Stimulated activated effector memory CD8-positive, alpha-beta T cell treated with anti-CD3 and anti-CD28 coated beads, Interleukin-12 subunit alpha, Interleukin-12 subunit beta, amount 100 ng/mL, for 72 hours (primary cell): ENCODE measurements at regions not wholly inside any gene's neighbourhood (a gene's known extent, or its start where the extent isn't known, plus 50 kb on each side); places are given as distances from the start of the nearest gene placed in this dataset.
"Not testable (repeated sequence)": the region's sequence is repeated elsewhere in the genome, so short reads cannot be mapped to it uniquely, and the experiment has no call there.

Source experiments
- ATAC-seq: fragments of 150-1000 bp; cut with Tn5 transposase; 2 replicates; pipeline ENCODE4 v1.10.0; 2021
- DNase-seq, 2 donors: peaks; one replicate each; pipeline ENCODE4 v3.0.0; 2021 to 2022; ENCODE audit warnings: low spot score in 2 of 2
- H3K27ac Mint-ChIP-seq: one replicate; pipeline ENCODE4 v1.8.0; 2022; ENCODE audit warnings: mild to moderate bottlenecking, mixed read lengths
- H3K36me3 Mint-ChIP-seq: one replicate; pipeline ENCODE4 v1.8.0; 2022; ENCODE audit warnings: mild to moderate bottlenecking, mixed read lengths
- H3K4me1 Mint-ChIP-seq: one replicate; pipeline ENCODE4 v1.8.0; 2022; ENCODE audit warnings: mixed read lengths
- H3K4me3 Mint-ChIP-seq: one replicate; pipeline ENCODE4 v1.8.0; 2022; ENCODE audit warnings: mild to moderate bottlenecking, mixed read lengths
- H3K9me3 Mint-ChIP-seq: one replicate; pipeline ENCODE4 v1.8.0; 2022; ENCODE audit warnings: mixed read lengths

GRCh38 chr11:81602508-81602907 lies 1131.2 kb downstream of the FAM181B start:
- no peaks in the 10 kb centered on the region for H3K36me3 Mint-ChIP-seq
- no peaks in the 10 kb centered on the region for H3K4me1 Mint-ChIP-seq
- H3K9me3 Mint-ChIP-seq = peaks cover 10% of the 10 kb centered on the region
- no peak overlapping the region for H3K27ac Mint-ChIP-seq
- no peak overlapping the region for H3K4me3 Mint-ChIP-seq
- no peak for DNase-seq
- no peak for ATAC-seq

DNA sequence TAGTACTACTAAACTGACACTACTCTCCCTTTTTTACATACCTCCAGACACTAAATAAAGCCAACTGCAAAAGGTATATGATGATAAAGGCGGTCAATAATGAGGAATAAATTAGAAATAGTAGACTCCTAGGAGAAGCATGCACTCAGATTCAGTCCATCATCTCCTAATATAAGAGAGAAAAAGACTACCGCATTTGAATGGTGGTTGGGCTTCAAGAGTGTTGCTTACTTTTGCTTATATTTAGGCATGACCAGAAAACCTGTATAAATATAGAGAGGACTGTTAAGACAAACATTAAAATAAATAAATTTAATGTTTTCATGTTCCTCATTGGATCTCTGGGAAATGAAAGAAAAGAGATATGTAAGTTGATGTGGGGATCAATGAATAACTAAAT lies 1137.0 kb downstream of the FAM181B start:
- H3K4me1 Mint-ChIP-seq = no peaks in the 10 kb centered on the region

GRCh38 chr11:81585390-81585933 lies 1148.2 kb downstream of the FAM181B start:
- no peak for DNase-seq
- Mint-ChIP-seq H3K4me3 (no peak overlapping the region), H3K27ac (no peak overlapping the region), H3K4me1 (no peaks in the 10 kb centered on the region), H3K36me3 (no peaks in the 10 kb centered on the region), H3K9me3 (peaks cover 5% of the 10 kb centered on the region)
- ATAC-seq = no peak

More for the DNA sequence above, 1137.0 kb downstream of the FAM181B start:
- ATAC-seq (no peak), DNase-seq (no peak)
- peaks cover 8% of the 10 kb centered on the region for H3K9me3 Mint-ChIP-seq
- H3K36me3 Mint-ChIP-seq = no peaks in the 10 kb centered on the region
- no peak overlapping the region for H3K4me3 Mint-ChIP-seq
- H3K27ac Mint-ChIP-seq = no peak overlapping the region

- ATAC-seq (no peak), DNase-seq (no peak)
- Mint-ChIP-seq H3K9me3 (no peaks in the 10 kb centered on the region), H3K4me1 (no peaks in the 10 kb centered on the region), H3K36me3 (no peaks in the 10 kb centered on the region), H3K4me3 (no peak overlapping the region), H3K27ac (no peak overlapping the region)
Measured at GRCh38 chr11:81579339-81579738, 1154.3 kb downstream of the FAM181B start.

DNA sequence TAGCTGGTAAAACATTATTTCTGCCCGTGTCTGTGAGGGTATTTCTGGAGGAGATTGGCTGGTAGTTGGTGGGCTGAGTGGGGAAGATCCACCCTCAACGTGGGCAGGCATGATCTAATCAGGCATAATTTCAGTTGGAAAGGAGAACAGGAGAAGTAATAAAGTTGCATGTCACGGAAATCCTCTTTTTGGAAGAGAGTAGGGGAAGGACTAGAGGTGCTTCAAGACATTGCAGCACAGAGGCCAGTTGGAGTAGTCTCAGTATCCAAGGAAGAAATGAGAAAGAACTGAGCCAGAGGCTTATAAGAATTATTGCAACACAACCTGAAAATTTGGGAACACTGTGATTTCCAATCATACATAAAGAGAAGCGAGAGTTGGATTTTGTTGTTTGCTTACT lies 1155.1 kb downstream of the FAM181B start:
- no peaks in the 10 kb centered on the region for H3K9me3 Mint-ChIP-seq
- H3K36me3 Mint-ChIP-seq = no peaks in the 10 kb centered on the region
- H3K27ac Mint-ChIP-seq = no peak overlapping the region
- H3K4me1 Mint-ChIP-seq = no peaks in the 10 kb centered on the region
- no peak for DNase-seq
- no peak for ATAC-seq
- H3K4me3 Mint-ChIP-seq = no peak overlapping the region

GRCh38 chr11:81574301-81574700 lies 1159.4 kb downstream of the FAM181B start:
- no peaks in the 10 kb centered on the region for H3K36me3 Mint-ChIP-seq
- H3K27ac Mint-ChIP-seq = no peak overlapping the region
- no peaks in the 10 kb centered on the region for H3K4me1 Mint-ChIP-seq
- no peaks in the 10 kb centered on the region for H3K9me3 Mint-ChIP-seq
- DNase-seq (no peak), ATAC-seq (no peak)
- no peak overlapping the region for H3K4me3 Mint-ChIP-seq

DNA sequence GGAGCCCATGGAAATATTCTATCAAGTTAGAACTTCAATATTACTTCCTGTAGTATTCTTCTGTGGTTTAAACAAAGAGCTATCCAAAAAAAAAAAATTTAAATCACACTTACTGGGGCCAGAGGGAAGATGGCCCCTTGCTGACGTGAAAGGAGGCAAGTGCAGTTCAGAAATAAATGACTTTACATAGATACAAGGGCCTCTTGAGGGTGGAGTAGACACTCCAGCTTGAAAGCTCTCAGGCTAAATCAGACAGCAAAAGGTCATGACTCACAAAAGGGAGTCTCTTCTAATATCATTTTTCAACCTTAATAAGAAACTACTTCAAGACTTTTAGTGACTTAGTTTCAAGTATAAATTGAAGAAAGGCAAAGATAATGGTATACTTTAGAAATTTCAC lies 1160.3 kb downstream of the FAM181B start:
- ATAC-seq = no peak
- DNase-seq = no peak
- no peaks in the 10 kb centered on the region for H3K9me3 Mint-ChIP-seq
- H3K36me3 Mint-ChIP-seq = no peaks in the 10 kb centered on the region
- no peak overlapping the region for H3K27ac Mint-ChIP-seq
- no peaks in the 10 kb centered on the region for H3K4me1 Mint-ChIP-seq
- no peak overlapping the region for H3K4me3 Mint-ChIP-seq

DNA sequence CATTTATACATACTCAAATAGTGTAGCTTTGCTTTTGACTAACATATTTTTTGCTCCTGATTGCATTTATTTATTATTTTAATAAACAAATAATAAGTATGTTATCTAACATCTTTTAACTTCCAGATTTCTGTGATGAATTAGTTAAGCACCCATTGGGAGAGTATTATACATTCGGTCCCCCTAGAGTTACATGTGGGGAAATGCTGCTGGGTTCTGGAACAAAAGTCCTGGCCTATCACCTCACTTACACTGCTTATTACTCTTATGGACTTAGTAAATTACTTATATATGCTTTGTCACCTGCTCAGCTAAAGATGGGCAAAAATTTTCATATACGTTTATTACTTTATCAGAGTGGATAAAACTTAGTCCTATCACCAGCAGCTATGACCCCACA lies 1163.0 kb downstream of the FAM181B start:
- Mint-ChIP-seq H3K27ac (no peak overlapping the region), H3K36me3 (no peaks in the 10 kb centered on the region), H3K9me3 (no peaks in the 10 kb centered on the region), H3K4me3 (no peak overlapping the region), H3K4me1 (no peaks in the 10 kb centered on the region)
- no peak for DNase-seq
- ATAC-seq = no peak

DNA sequence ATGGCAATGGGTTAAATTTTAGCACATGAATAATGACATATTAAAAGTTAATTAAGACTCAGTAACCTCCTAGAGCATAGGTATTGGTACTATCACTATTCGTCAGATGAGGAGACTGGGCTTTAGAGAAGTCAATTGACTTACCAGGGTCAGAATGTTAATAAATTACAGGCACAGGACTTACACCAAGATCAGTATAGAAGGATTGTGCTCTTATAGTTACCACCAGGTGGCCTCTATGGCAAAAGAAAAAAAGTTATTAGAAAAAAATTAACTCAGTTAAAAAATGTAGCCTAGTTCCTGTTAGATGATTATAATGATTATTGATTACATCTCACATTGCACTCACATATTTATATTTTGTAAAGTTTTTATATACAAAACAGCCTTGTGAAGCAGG lies 1163.7 kb downstream of the FAM181B start:
- H3K4me3 Mint-ChIP-seq = no peak overlapping the region
- H3K4me1 Mint-ChIP-seq = no peaks in the 10 kb centered on the region
- ATAC-seq = no peak
- H3K27ac Mint-ChIP-seq = no peak overlapping the region
- peaks cover 6% of the 10 kb centered on the region for H3K9me3 Mint-ChIP-seq
- DNase-seq = no peak
- no peaks in the 10 kb centered on the region for H3K36me3 Mint-ChIP-seq

- ATAC-seq (no peak), DNase-seq (no peak)
- H3K4me1 Mint-ChIP-seq = no peaks in the 10 kb centered on the region
- no peak overlapping the region for H3K27ac Mint-ChIP-seq
- H3K4me3 Mint-ChIP-seq = no peak overlapping the region
- no peaks in the 10 kb centered on the region for H3K36me3 Mint-ChIP-seq
- H3K9me3 Mint-ChIP-seq = peaks cover 6% of the 10 kb centered on the region
Measured at GRCh38 chr11:81568918-81569317, 1164.7 kb downstream of the FAM181B start.

GRCh38 chr11:81548123-81548522 lies 1185.5 kb downstream of the FAM181B start:
- no peaks in the 10 kb centered on the region for H3K4me1 Mint-ChIP-seq
- ATAC-seq (peak; percentile 11), DNase-seq (no peak)
- H3K27ac Mint-ChIP-seq = no peak overlapping the region
- no peaks in the 10 kb centered on the region for H3K36me3 Mint-ChIP-seq
- H3K4me3 Mint-ChIP-seq = no peak overlapping the region
- peaks cover 4% of the 10 kb centered on the region for H3K9me3 Mint-ChIP-seq

DNA sequence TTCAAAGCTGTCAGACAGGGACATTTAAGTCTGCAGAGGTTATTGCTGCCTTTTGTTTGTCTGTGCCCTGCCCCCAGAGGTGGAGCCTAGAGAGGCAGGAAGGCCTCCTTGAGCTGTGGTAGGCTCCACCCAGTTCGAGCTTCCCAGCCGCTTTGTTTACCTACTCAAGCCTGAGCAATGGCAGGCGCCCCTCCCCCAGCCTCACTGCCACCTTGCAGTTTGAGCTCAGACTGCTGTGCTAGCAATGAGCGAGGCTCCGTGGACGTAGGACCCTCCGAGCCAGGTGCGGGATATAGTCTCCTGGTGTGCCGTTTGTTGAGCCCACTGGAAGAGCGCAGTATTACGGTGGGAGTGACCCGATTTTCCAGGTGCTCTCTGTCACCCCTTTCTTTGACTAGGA lies 1193.9 kb downstream of the FAM181B start:
- H3K36me3 Mint-ChIP-seq, H3K9me3 Mint-ChIP-seq, H3K4me1 Mint-ChIP-seq, ATAC-seq, DNase-seq, H3K4me3 Mint-ChIP-seq, H3K27ac Mint-ChIP-seq: not testable (repeated sequence)

GRCh38 chr11:81515566-81515965 lies 1218.1 kb downstream of the FAM181B start:
- H3K4me1 Mint-ChIP-seq = no peaks in the 10 kb centered on the region
- peaks cover 6% of the 10 kb centered on the region for H3K9me3 Mint-ChIP-seq
- no peaks in the 10 kb centered on the region for H3K36me3 Mint-ChIP-seq
- no peak overlapping the region for H3K4me3 Mint-ChIP-seq
- no peak for ATAC-seq
- no peak for DNase-seq
- no peak overlapping the region for H3K27ac Mint-ChIP-seq

DNA sequence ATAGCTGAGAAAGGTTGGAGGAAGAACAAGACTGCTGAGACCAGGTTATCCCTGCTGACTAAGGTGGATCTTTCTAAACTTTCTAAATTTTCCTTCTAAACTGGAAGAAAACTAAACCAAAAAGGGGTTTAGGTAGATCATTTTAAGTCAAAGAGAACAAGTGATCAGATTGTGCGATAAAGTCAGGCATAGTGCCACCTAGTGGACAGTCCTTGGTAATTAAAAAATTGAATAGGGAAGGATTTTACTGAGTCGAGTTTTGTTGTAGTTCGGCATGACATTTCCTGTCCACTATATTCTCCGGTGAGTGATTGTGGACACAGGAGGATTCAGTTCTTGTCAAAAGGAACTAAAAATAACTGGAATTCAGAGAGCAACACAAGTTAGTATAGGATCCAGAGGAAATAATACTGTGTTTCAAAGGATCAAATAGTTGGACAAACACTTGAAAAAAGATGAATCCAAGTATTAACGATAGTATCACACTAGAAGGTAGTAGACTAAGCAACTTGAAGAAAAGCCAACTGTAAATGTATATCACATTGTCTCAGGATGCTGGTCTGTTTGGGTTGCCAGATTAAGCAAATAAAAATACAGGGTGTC lies 1236.4 kb downstream of the FAM181B start:
- H3K9me3 Mint-ChIP-seq = no peaks in the 10 kb centered on the region
- ATAC-seq = no peak

GRCh38 chr11:81496601-81497000 lies 1237.1 kb downstream of the FAM181B start:
- Mint-ChIP-seq H3K9me3 (no peaks in the 10 kb centered on the region), H3K27ac (no peak overlapping the region), H3K4me3 (no peak overlapping the region), H3K36me3 (no peaks in the 10 kb centered on the region), H3K4me1 (no peaks in the 10 kb centered on the region)
- ATAC-seq (no peak), DNase-seq (no peak)

More for the DNA sequence above, 1236.4 kb downstream of the FAM181B start:
- H3K4me1 Mint-ChIP-seq = no peaks in the 10 kb centered on the region
- no peak overlapping the region for H3K4me3 Mint-ChIP-seq
- no peak overlapping the region for H3K27ac Mint-ChIP-seq
- H3K36me3 Mint-ChIP-seq = no peaks in the 10 kb centered on the region
- DNase-seq = no peak

GRCh38 chr11:81495699-81496292 lies 1237.9 kb downstream of the FAM181B start:
- ATAC-seq = no peak
- H3K9me3 Mint-ChIP-seq = no peaks in the 10 kb centered on the region
- no peak overlapping the region for H3K27ac Mint-ChIP-seq
- H3K36me3 Mint-ChIP-seq = no peaks in the 10 kb centered on the region
- no peak overlapping the region for H3K4me3 Mint-ChIP-seq
- H3K4me1 Mint-ChIP-seq = no peaks in the 10 kb centered on the region
- no peak for DNase-seq
